IMR-90 (cell line): ENCODE measurements at regions not wholly inside any gene's neighbourhood (a gene's known extent, or its start where the extent isn't known, plus 50 kb on each side); places are given as distances from the start of the nearest gene placed in this dataset.

ENCODE experiments used
- ATAC-seq: fragments of 200-7000 bp; cut with Tn5 transposase; 2 replicates; pipeline ENCODE4 v1.9.1; 2020; ENCODE audit warnings: low read depth, mild to moderate bottlenecking, moderate library complexity
- BruUV-seq: library from RNA; stranded (reverse); fragments of 400-500 nt; replicated peaks from 2 replicates; lab custom pipeline; 2021; lab: Mats Ljungman, UMichigan
- CTCF ChIA-PET: fragments of 300-600 bp; formaldehyde crosslinking; extraction: SDS; loops from one replicate; lab custom pipeline; 2021; ENCODE audit warnings: antibody characterized with exemption; lab: Yijun Ruan, JAX
- POLR2A ChIA-PET: fragments of 300-600 bp; sonication (Branson Sonifier 250); formaldehyde crosslinking; loops from one replicate; lab custom pipeline; 2022; ENCODE audit warnings: antibody characterized with exemption; ENCODE audit not compliant: unreplicated experiment; lab: Charles Lee
- DNase-seq: peaks from one replicate; pipeline ENCODE4 v3.0.0; 2013
- H2AFZ ChIP-seq: replicated peaks from 2 replicates; pipeline ENCODE3; 2013; ENCODE audit warnings: low read length, mild to moderate bottlenecking; ENCODE audit not compliant: poor library complexity
- H2AK5ac ChIP-seq: 2 replicates; pipeline ENCODE4 v1.6.1; 2013; ENCODE audit warnings: low read depth, low read length, inconsistent platforms
- H2AK9ac ChIP-seq: replicated peaks from 2 replicates; pipeline ENCODE3; 2013; ENCODE audit warnings: mild to moderate bottlenecking, low read depth, low read length, moderate library complexity; ENCODE audit not compliant: poor library complexity
- H2BK120ac ChIP-seq: 2 replicates; pipeline ENCODE4 v1.6.1; 2013; ENCODE audit warnings: low read depth, low read length, inconsistent platforms
- H2BK15ac ChIP-seq: 3 replicates; pipeline ENCODE4 v1.6.1; 2013; ENCODE audit warnings: low read depth, low read length, inconsistent platforms
- H2BK20ac ChIP-seq: 2 replicates; pipeline ENCODE4 v1.6.1; 2013; ENCODE audit warnings: low read depth, mild to moderate bottlenecking, inconsistent platforms, low read length, moderate library complexity
- H2BK5ac ChIP-seq: 2 replicates; pipeline ENCODE4 v1.6.1; 2013; ENCODE audit warnings: mild to moderate bottlenecking, low read depth, low read length, inconsistent platforms; ENCODE audit not compliant: poor library complexity, severe bottlenecking
- H3K14ac ChIP-seq: replicated peaks from 2 replicates; pipeline ENCODE4 v1.6.1; 2013; ENCODE audit warnings: low read depth, low read length, inconsistent platforms
- H3K18ac ChIP-seq: 2 replicates; pipeline ENCODE4 v1.6.1; 2013; ENCODE audit warnings: low read depth, low read length, control low read depth
- H3K23ac ChIP-seq: 2 replicates; pipeline ENCODE4 v1.6.1; 2013; ENCODE audit warnings: low read depth, low read length, inconsistent platforms
- H3K27ac ChIP-seq: 2 replicates; pipeline ENCODE4 v1.5.1; 2013; ENCODE audit warnings: mild to moderate bottlenecking, control low read depth, low read length; ENCODE audit not compliant: insufficient read depth
- H3K27me3 ChIP-seq: 2 replicates; pipeline ENCODE4 v1.6.1; 2013; ENCODE audit warnings: low read length; ENCODE audit not compliant: control insufficient read depth, insufficient read depth
- H3K36me3 ChIP-seq: 2 replicates; pipeline ENCODE4 v1.6.1; 2013; ENCODE audit warnings: low read length, mixed read lengths; ENCODE audit not compliant: control insufficient read depth, insufficient read depth
- H3K4ac ChIP-seq: 2 replicates; pipeline ENCODE4 v1.6.1; 2013; ENCODE audit warnings: low read depth, low read length, inconsistent platforms
- H3K4me1 ChIP-seq: 2 replicates; pipeline ENCODE4 v1.6.1; 2013; ENCODE audit warnings: low read length, mixed read lengths; ENCODE audit not compliant: control insufficient read depth, insufficient read depth
- H3K4me2 ChIP-seq: 2 replicates; pipeline ENCODE4 v1.6.1; 2013; ENCODE audit warnings: low read depth, mild to moderate bottlenecking, control low read depth, low read length, moderate library complexity
- H3K4me3 ChIP-seq: 2 replicates; pipeline ENCODE4 v1.5.1; 2013; ENCODE audit warnings: low read depth, mild to moderate bottlenecking, control low read depth, low read length, moderate library complexity; ENCODE audit not compliant: insufficient read depth
- H3K56ac ChIP-seq: 2 replicates; pipeline ENCODE4 v1.6.1; 2013; ENCODE audit warnings: low read length, inconsistent platforms; ENCODE audit not compliant: insufficient read depth; ENCODE audit errors: extremely low read depth
- H3K79me1 ChIP-seq, 2 experiments: 2 replicates each; pipeline ENCODE4 v1.6.1; 2013; ENCODE audit warnings: low read length in 2 of 2, inconsistent platforms in 1 of 2, low read depth in 1 of 2
- H3K9ac ChIP-seq: 2 replicates; pipeline ENCODE4 v1.6.1; 2013; ENCODE audit warnings: low read depth, low read length, control low read depth
- H3K9me1 ChIP-seq: 2 replicates; pipeline ENCODE4 v1.6.1; 2013; ENCODE audit warnings: low read length, inconsistent platforms; ENCODE audit not compliant: insufficient read depth
- H3K9me3 ChIP-seq: 2 replicates; pipeline ENCODE4 v1.6.1; 2013; ENCODE audit warnings: low read length; ENCODE audit not compliant: control insufficient read depth, insufficient read depth
- H4K20me1 ChIP-seq: 2 replicates; pipeline ENCODE4 v1.6.1; 2013; ENCODE audit warnings: low read length, inconsistent platforms; ENCODE audit not compliant: insufficient read depth
- H4K5ac ChIP-seq: 2 replicates; pipeline ENCODE4 v1.6.1; 2013; ENCODE audit warnings: mild to moderate bottlenecking, low read depth, low read length, control low read depth
- H4K8ac ChIP-seq, 2 experiments: 2 replicates each; pipeline ENCODE4 v1.6.1; 2013; ENCODE audit warnings: low read depth in 2 of 2, low read length in 2 of 2, control low read depth in 1 of 2, inconsistent platforms in 1 of 2
- H4K91ac ChIP-seq: 2 replicates; pipeline ENCODE4 v1.6.1; 2013; ENCODE audit warnings: low read depth, low read length, inconsistent platforms; ENCODE audit not compliant: insufficient read depth
- CEBPB ChIP-seq: IDR thresholded peaks from 2 replicates; pipeline ENCODE4 v1.6.1; 2012; ENCODE audit warnings: low read depth, low read length, improper control_type of control experiment
- FOS ChIP-seq: fragments of 150-350 bp; IDR thresholded peaks from 2 replicates; pipeline ENCODE4 v1.6.1; 2016; ENCODE audit warnings: low read depth, low read length
- MAFK ChIP-seq: IDR thresholded peaks from 2 replicates; pipeline ENCODE4 v1.6.1; 2012; ENCODE audit warnings: low read depth, low read length, improper control_type of control experiment
- NFE2L2 ChIP-seq: fragments of 150-350 bp; IDR thresholded peaks from 2 replicates; pipeline ENCODE4 v1.6.1; 2016; ENCODE audit warnings: low read depth, mild to moderate bottlenecking, low read length
- RFX5 ChIP-seq: IDR thresholded peaks from 2 replicates; pipeline ENCODE4 v1.8.0; 2012; ENCODE audit warnings: low read depth, mild to moderate bottlenecking, low read length, moderate library complexity
- SMC3 ChIP-seq: fragments of 150-350 bp; IDR thresholded peaks from 2 replicates; pipeline ENCODE4 v1.6.1; 2016; ENCODE audit warnings: low read depth, mild to moderate bottlenecking, antibody characterized with exemption, low read length, moderate library complexity
- USF2 ChIP-seq: fragments of 150-350 bp; IDR thresholded peaks from 2 replicates; pipeline ENCODE4 v1.6.1; 2017; ENCODE audit warnings: mild to moderate bottlenecking, antibody characterized with exemption, low read length, low read depth
- WGBS, 2 experiments: methylation state at CpG; one replicate each; pipeline versions ENCODE4 v1.1.5 to v1.1.7; 2013; ENCODE audit warnings: missing lambda C conversion rate in 2 of 2; ENCODE audit not compliant: insufficient read length in 1 of 2; ENCODE audit errors: extremely low coverage in 2 of 2; 5-methylcytosine and 5-hydroxymethylcytosine counted together
- dilution Hi-C: fragments of 300-500 bp; cut with HindIII; formaldehyde crosslinking; loops from one replicate; pipeline ENCODE4 v1.14.3; 2018; ENCODE audit warnings: low sequenced_read_pairs; ENCODE audit not compliant: unreplicated experiment
- in situ Hi-C: fragments of 300-500 bp; cut with MboI; formaldehyde crosslinking; loops from 3 replicates; pipeline ENCODE4 v1.14.3; 2019; ENCODE audit warnings: low sequenced_read_pairs, inconsistent platforms, mixed read lengths
- intact Hi-C: fragments of 100-400 bp; cut with micrococcal nuclease; formaldehyde crosslinking; loops from 2 replicates; pipeline ENCODE4 v1.10.0; 2022

GRCh38 chr2:198280145-198280544, 475.8 kb downstream of the PLCL1 start:
- dilution Hi-C loops: no loop called here
- intact Hi-C loops: no loop called here
- in situ Hi-C loops: no loop called here
- Histone ChIP-seq H2BK15ac (no peak overlapping the region), H3K27ac (no peak overlapping the region), H2BK120ac (no peak overlapping the region), H2BK20ac (no peak overlapping the region), H4K5ac (no peak overlapping the region), H3K56ac (no peak overlapping the region), H3K79me1 (no peaks in the 10 kb centered on the region), H3K14ac (no peak overlapping the region), H4K91ac (no peak overlapping the region), H3K36me3 (no peaks in the 10 kb centered on the region), H2BK5ac (no peak overlapping the region), H2AFZ (no peak overlapping the region), H3K4ac (no peak overlapping the region), H4K8ac (no peak overlapping the region), H3K23ac (no peak overlapping the region), H3K4me2 (no peak overlapping the region), H3K9me3 (no peaks in the 10 kb centered on the region), H3K4me3 (no peak overlapping the region), H2AK9ac (no peak overlapping the region), H3K9me1 (no peaks in the 10 kb centered on the region), H3K27me3 (no peaks in the 10 kb centered on the region), H3K9ac (no peak overlapping the region), H3K4me1 (no peaks in the 10 kb centered on the region), H2AK5ac (no peak overlapping the region), H4K20me1 (no peaks in the 10 kb centered on the region), H3K18ac (no peak overlapping the region)
- ATAC-seq (no peak), DNase-seq (no peak)
- WGBS, 2 experiments: no CpG with 5 or more reads among the region's 2 CpGs
- BruUV-seq: no TSS peak
- TF ChIP-seq CEBPB (no peak), NFE2L2 (no peak), RFX5 (no peak), FOS (no peak), MAFK (no peak), SMC3 (no peak), USF2 (no peak)
- CTCF ChIA-PET: interaction anchor here (1.0 kb wide), 1 partner anchor 17 kb away, joined by 5 read pairs; no protein-coding TSS in a partner anchor
- POLR2A ChIA-PET: no interaction called here
